Prostate gland (tissue), 2 donors: ENCODE measurements at regions not wholly inside any gene's neighbourhood (a gene's known extent, or its start where the extent isn't known, plus 50 kb on each side); places are given as distances from the start of the nearest gene placed in this dataset.

ENCODE experiments used
- POLR2A ChIP-seq: fragments of 450-650 bp; IDR thresholded peaks from one replicate; pipeline ENCODE4 v1.6.1; 2016; ENCODE audit warnings: antibody characterized with exemption, mild to moderate bottlenecking
- TF ChIP-seq, protein P1 (sequence below), 4 experiments: fragments of 200-600 bp in 2 of 4; fragments of 450-650 bp in 2 of 4; sonication (generic) in 2 of 4; IDR thresholded peaks; 1 replicate in 3 of 4; 2 replicates in 1 of 4; pipeline ENCODE4 v1.5.1; 2016 to 2019; ENCODE audit warnings: antibody characterized with exemption in 4 of 4, mild to moderate bottlenecking in 2 of 4, moderate library complexity in 2 of 4

- no peak for TF ChIP-seq POLR2A
- TF ChIP-seq, protein P1, sequence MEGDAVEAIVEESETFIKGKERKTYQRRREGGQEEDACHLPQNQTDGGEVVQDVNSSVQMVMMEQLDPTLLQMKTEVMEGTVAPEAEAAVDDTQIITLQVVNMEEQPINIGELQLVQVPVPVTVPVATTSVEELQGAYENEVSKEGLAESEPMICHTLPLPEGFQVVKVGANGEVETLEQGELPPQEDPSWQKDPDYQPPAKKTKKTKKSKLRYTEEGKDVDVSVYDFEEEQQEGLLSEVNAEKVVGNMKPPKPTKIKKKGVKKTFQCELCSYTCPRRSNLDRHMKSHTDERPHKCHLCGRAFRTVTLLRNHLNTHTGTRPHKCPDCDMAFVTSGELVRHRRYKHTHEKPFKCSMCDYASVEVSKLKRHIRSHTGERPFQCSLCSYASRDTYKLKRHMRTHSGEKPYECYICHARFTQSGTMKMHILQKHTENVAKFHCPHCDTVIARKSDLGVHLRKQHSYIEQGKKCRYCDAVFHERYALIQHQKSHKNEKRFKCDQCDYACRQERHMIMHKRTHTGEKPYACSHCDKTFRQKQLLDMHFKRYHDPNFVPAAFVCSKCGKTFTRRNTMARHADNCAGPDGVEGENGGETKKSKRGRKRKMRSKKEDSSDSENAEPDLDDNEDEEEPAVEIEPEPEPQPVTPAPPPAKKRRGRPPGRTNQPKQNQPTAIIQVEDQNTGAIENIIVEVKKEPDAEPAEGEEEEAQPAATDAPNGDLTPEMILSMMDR (IDR thresholded peaks at IDR 0.05), result no peak
Observed at GRCh38 chr2:133988316-133988891, 265.5 kb upstream of the MGAT5 start.
